WTC11 (cell line): ENCODE measurements at regions not wholly inside any gene's neighbourhood (a gene's known extent, or its start where the extent isn't known, plus 50 kb on each side); places are given as distances from the start of the nearest gene placed in this dataset.

Experiments used
- E2F4 ChIP-seq: sonication (generic); formaldehyde crosslinking; IDR thresholded peaks from 2 replicates; pipeline ENCODE4 v1.8.1; 2022; ENCODE audit warnings: low read depth, mild to moderate bottlenecking, moderate library complexity, missing genetic modification reagents, borderline replicate concordance
- HMGA2 ChIP-seq: fragments of 250-450 bp; sonication (Bioruptor Pico); IDR thresholded peaks from 2 replicates; pipeline ENCODE4 v1.4.0; 2021; ENCODE audit warnings: mild to moderate bottlenecking, moderate library complexity

DNA sequence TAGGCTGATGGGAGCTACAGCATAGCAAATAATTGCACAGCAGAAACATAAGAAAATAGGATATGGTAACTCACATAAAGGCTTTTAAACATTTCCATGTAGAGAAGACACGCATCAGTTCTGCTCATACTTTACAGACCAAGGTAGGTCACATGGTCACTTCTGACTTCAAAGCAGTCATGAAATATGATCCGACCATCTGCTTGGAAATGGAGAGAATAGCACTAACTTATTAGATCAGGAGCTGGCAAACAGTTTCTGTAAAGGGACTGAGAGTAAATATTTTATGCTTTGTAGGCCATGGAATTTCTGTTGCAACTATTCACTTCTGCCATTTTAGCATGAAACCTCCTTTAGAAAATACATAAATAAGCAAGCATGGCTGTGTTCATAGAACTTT lies 936.6 kb upstream of the FANCL start:
- TF ChIP-seq HMGA2 (CRISPR knock-in tag): no peak
- TF ChIP-seq E2F4 (CRISPR knock-in tag): no peak
